Panc1 (cell line): ENCODE measurements at regions not wholly inside any gene's neighbourhood (a gene's known extent, or its start where the extent isn't known, plus 50 kb on each side); places are given as distances from the start of the nearest gene placed in this dataset.

Experiments used
- ATAC-seq: fragments of 200-7000 bp; cut with Tn5 transposase; 2 replicates; pipeline ENCODE4 v1.9.1; 2020; ENCODE audit warnings: mild to moderate bottlenecking, moderate library complexity
- BruUV-seq: library from RNA; stranded (reverse); fragments of 400-500 nt; replicated peaks from 2 replicates; lab custom pipeline; 2021; lab: Mats Ljungman, UMichigan
- CTCF ChIA-PET: fragments of 300-600 bp; sonication (Branson Sonifier 250); formaldehyde crosslinking; loops from one replicate; lab custom pipeline; 2022; ENCODE audit warnings: antibody characterized with exemption; lab: Charles Lee
- POLR2A ChIA-PET: fragments of 300-600 bp; sonication (Branson Sonifier 250); formaldehyde crosslinking; loops from one replicate; lab custom pipeline; 2022; ENCODE audit warnings: antibody characterized with exemption; lab: Charles Lee
- DNase-seq: peaks from one replicate; pipeline ENCODE4 v3.0.0-alpha.2; 2010; ENCODE audit warnings: low read depth, low spot score
- H3K27ac ChIP-seq: 2 replicates; pipeline ENCODE4 v1.5.1; 2011; ENCODE audit warnings: mild to moderate bottlenecking, low read length, inconsistent platforms
- H3K27me3 ChIP-seq: fragments of 200-500 bp; sonication (Bioruptor generic); 2 replicates; pipeline ENCODE4 v1.6.0; 2014; ENCODE audit warnings: low read length, inconsistent platforms; ENCODE audit not compliant: control insufficient read depth, insufficient read depth
- H3K36me3 ChIP-seq: fragments of 200-500 bp; sonication (Bioruptor generic); 2 replicates; pipeline ENCODE4 v1.5.1; 2014; ENCODE audit warnings: inconsistent platforms, mild to moderate bottlenecking, low read length, moderate library complexity; ENCODE audit not compliant: control insufficient read depth, insufficient read depth
- H3K4me1 ChIP-seq: 2 replicates; pipeline ENCODE4 v1.5.1; 2011; ENCODE audit warnings: inconsistent platforms, mild to moderate bottlenecking, low read length, moderate library complexity; ENCODE audit not compliant: control insufficient read depth, insufficient read depth
- H3K4me3 ChIP-seq, 2 experiments: 2 replicates each; pipeline ENCODE4 v1.5.1; 2011 to 2012; ENCODE audit warnings: low read depth in 2 of 2, low read length in 2 of 2, mild to moderate bottlenecking in 2 of 2, inconsistent platforms in 1 of 2, moderate library complexity in 1 of 2
- H3K9me3 ChIP-seq: fragments of 200-500 bp; sonication (Bioruptor generic); 2 replicates; pipeline ENCODE4 v1.5.1; 2014; ENCODE audit warnings: low read depth, mild to moderate bottlenecking, inconsistent platforms, low read length, moderate library complexity; ENCODE audit not compliant: control insufficient read depth, insufficient read depth
- CTCF ChIP-seq: fragments of 450-650 bp; IDR thresholded peaks from 2 replicates; pipeline ENCODE4 v1.5.1; 2017; ENCODE audit warnings: mild to moderate bottlenecking
- POLR2AphosphoS5 ChIP-seq: IDR thresholded peaks from 2 replicates; pipeline ENCODE4 v1.6.1; 2012; ENCODE audit warnings: mild to moderate bottlenecking, low read depth, low read length, moderate library complexity
- SIN3A ChIP-seq: IDR thresholded peaks from 2 replicates; pipeline ENCODE4 v1.6.1; 2012; ENCODE audit warnings: low read depth, mild to moderate bottlenecking, low read length, moderate library complexity, borderline replicate concordance; ENCODE audit not compliant: insufficient read depth
- TCF7L2 ChIP-seq: IDR thresholded peaks from 2 replicates; pipeline ENCODE4 v1.6.1; 2011; ENCODE audit warnings: mild to moderate bottlenecking, low read depth, low read length, inconsistent platforms
- in situ Hi-C: cut with HindIII; loops from 2 replicates; pipeline ENCODE4 v1.10.0; 2016; ENCODE audit warnings: low sequenced_read_pairs, low pct_unique_long_range_greater_than_20kb
- intact Hi-C: fragments of 100-400 bp; cut with micrococcal nuclease; formaldehyde crosslinking; loops from one replicate; pipeline ENCODE4 v1.10.0; 2022; ENCODE audit not compliant: unreplicated experiment
- TF ChIP-seq, protein P1 (sequence below), 2 experiments: IDR thresholded peaks; 2 replicates each; pipeline ENCODE4 v1.6.1; 2011 to 2012; ENCODE audit warnings: low read depth in 2 of 2, control low read depth in 1 of 2, low read length in 1 of 2, mild to moderate bottlenecking in 1 of 2, moderate library complexity in 1 of 2; ENCODE audit not compliant: insufficient read depth in 1 of 2

DNA sequence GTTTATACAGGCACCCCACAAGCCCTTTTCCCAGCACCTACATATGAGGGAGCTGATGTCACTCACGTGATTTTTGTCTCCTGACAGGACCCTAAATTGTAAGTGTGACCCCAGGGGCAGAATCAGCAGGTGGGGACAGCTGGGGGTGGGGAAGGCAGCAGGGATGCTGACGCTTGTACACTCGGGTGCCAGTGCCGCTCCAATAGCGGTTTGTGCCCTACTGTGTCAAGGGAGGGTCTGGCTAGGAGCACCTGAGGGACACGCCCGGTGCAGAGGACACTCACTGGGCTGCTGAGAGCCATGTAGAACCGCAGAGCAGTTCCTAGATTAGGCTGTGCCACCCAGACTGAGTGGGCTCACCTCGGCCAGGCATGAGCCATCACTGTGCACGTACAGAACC, 81.3 kb downstream of the SCGB2B2 start:
- H3K27me3 ChIP-seq = no peaks in the 10 kb centered on the region
- no TSS peak for BruUV-seq
- no peak overlapping the region for H3K4me3 ChIP-seq
- in situ Hi-C loops (no loop called here), intact Hi-C loops (no loop called here)
- POLR2A ChIA-PET = no interaction called here
- CTCF ChIA-PET = interaction anchor here (0.6 kb wide), 1 partner anchor 1258 kb away, joined by 6 read pairs; no protein-coding TSS in a partner anchor
- no peak for TF ChIP-seq POLR2AphosphoS5
- no peak for TF ChIP-seq TCF7L2
- TF ChIP-seq, protein P1, sequence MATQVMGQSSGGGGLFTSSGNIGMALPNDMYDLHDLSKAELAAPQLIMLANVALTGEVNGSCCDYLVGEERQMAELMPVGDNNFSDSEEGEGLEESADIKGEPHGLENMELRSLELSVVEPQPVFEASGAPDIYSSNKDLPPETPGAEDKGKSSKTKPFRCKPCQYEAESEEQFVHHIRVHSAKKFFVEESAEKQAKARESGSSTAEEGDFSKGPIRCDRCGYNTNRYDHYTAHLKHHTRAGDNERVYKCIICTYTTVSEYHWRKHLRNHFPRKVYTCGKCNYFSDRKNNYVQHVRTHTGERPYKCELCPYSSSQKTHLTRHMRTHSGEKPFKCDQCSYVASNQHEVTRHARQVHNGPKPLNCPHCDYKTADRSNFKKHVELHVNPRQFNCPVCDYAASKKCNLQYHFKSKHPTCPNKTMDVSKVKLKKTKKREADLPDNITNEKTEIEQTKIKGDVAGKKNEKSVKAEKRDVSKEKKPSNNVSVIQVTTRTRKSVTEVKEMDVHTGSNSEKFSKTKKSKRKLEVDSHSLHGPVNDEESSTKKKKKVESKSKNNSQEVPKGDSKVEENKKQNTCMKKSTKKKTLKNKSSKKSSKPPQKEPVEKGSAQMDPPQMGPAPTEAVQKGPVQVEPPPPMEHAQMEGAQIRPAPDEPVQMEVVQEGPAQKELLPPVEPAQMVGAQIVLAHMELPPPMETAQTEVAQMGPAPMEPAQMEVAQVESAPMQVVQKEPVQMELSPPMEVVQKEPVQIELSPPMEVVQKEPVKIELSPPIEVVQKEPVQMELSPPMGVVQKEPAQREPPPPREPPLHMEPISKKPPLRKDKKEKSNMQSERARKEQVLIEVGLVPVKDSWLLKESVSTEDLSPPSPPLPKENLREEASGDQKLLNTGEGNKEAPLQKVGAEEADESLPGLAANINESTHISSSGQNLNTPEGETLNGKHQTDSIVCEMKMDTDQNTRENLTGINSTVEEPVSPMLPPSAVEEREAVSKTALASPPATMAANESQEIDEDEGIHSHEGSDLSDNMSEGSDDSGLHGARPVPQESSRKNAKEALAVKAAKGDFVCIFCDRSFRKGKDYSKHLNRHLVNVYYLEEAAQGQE (IDR thresholded peaks at IDR 0.05; ENCODE audit: insufficient read depth in 1 of 2, low read depth in 2 of 2, low read length in 1 of 2) = no peak
- no peak for TF ChIP-seq SIN3A
- TF ChIP-seq CTCF = no peak
- no peaks in the 10 kb centered on the region for H3K9me3 ChIP-seq
- DNase-seq = no peak
- no peak for ATAC-seq
- no peaks in the 10 kb centered on the region for H3K4me1 ChIP-seq
- no peaks in the 10 kb centered on the region for H3K36me3 ChIP-seq
- no peak overlapping the region for H3K27ac ChIP-seq

DNA sequence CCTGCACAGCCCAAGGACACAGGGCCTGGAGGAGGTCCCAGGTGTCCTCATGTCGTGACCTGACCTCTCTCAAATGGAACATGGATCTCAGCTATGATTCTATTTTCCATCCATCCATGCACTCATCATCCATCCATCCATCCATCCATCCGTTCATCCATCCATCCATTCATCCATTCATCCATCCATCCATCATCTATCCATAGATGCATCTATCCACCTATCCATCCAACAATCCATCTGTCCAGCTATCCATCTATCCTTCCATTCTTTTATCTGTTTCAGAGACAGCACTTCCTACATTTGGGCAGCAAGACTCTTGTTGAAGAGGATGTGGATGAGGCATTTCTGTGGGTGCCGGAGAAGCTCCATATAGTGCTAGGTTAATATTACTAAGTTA, 86.7 kb downstream of the SCGB2B2 start:
- Histone ChIP-seq H3K36me3 (no peaks in the 10 kb centered on the region), H3K27me3 (no peaks in the 10 kb centered on the region), H3K4me3 (no peak overlapping the region), H3K4me1 (no peaks in the 10 kb centered on the region), H3K27ac (no peak overlapping the region), H3K9me3 (no peaks in the 10 kb centered on the region)
- no peak for TF ChIP-seq POLR2AphosphoS5
- no peak for TF ChIP-seq TCF7L2
- no peak for TF ChIP-seq CTCF
- TF ChIP-seq, protein P1 (IDR thresholded peaks at IDR 0.05; ENCODE audit: insufficient read depth in 1 of 2, low read depth in 2 of 2, low read length in 1 of 2) = no peak
- no peak for TF ChIP-seq SIN3A
- in situ Hi-C loops = no loop called here
- DNase-seq (no peak), ATAC-seq (no peak)
- POLR2A ChIA-PET = no interaction called here
- BruUV-seq = no TSS peak
- CTCF ChIA-PET = no interaction called here
- intact Hi-C loops = no loop called here
